LNCaP clone FGC (cell line): ENCODE measurements at regions not wholly inside any gene's neighbourhood (a gene's known extent, or its start where the extent isn't known, plus 50 kb on each side); places are given as distances from the start of the nearest gene placed in this dataset.

Experiments used
- DNase-seq: peaks from one replicate; pipeline ENCODE4 v3.0.0-alpha.2; 2011; ENCODE audit warnings: low read depth
- H3K4me3 ChIP-seq: 2 replicates; pipeline ENCODE4 v1.5.1; 2011; ENCODE audit warnings: mild to moderate bottlenecking, low read depth, low read length, control low read depth
- TF ChIP-seq, protein P1 (sequence below): IDR thresholded peaks from 2 replicates; pipeline ENCODE4 v1.5.1; 2012; ENCODE audit warnings: mild to moderate bottlenecking; ENCODE audit not compliant: control insufficient read depth, insufficient read depth; ENCODE audit errors: extremely low read depth

DNA sequence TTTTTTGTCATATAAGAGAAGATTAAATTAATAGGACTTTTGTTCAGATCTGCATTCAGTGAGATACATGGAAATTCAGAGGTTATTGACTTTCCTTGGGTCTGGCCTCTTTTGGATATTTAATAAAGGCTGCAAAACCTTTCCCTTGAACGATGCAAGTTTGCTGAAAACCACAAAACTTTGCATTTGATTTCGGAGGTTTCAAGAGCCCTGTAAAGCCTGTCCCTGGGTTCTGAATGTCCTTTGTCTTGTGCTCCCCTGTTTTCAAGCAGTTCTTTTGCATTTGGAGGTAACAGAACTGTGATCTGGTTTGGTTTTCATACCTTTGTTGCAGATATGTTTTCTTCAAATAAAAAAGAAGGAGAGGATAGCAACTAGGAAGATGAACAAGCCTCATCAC is 188.1 kb upstream of the DMRT1 start:
- TF ChIP-seq, protein P1, sequence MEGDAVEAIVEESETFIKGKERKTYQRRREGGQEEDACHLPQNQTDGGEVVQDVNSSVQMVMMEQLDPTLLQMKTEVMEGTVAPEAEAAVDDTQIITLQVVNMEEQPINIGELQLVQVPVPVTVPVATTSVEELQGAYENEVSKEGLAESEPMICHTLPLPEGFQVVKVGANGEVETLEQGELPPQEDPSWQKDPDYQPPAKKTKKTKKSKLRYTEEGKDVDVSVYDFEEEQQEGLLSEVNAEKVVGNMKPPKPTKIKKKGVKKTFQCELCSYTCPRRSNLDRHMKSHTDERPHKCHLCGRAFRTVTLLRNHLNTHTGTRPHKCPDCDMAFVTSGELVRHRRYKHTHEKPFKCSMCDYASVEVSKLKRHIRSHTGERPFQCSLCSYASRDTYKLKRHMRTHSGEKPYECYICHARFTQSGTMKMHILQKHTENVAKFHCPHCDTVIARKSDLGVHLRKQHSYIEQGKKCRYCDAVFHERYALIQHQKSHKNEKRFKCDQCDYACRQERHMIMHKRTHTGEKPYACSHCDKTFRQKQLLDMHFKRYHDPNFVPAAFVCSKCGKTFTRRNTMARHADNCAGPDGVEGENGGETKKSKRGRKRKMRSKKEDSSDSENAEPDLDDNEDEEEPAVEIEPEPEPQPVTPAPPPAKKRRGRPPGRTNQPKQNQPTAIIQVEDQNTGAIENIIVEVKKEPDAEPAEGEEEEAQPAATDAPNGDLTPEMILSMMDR: no peak
- no peak for DNase-seq
- no peak overlapping the region for H3K4me3 ChIP-seq

DNA sequence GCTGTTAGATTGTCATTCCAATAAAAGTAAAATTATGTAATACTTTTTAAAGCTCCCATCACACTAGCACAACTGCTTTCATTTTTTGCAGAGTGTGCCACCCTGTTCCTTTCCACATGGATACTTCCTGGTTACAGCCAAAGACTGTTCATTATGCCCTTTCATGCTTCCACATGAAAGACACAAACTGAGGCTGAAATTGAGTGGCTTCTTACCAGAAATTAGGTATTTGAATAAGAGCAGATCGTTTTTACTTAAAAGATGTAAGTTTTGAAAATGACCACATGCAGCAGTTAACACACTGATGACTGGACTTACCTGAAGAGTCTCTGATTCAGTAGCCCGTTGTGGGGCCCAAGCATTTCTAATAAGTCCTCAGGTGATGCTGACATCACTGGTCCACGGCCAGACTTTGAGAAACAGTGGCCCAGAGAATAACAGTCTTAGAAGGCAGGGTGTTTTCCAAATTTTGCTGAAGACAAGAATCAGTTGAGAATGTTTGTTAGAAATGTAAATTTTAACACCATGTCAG is 187.6 kb upstream of the DMRT1 start:
- TF ChIP-seq, protein P1: no peak
- DNase-seq: no peak
- no peak overlapping the region for H3K4me3 ChIP-seq

DNA sequence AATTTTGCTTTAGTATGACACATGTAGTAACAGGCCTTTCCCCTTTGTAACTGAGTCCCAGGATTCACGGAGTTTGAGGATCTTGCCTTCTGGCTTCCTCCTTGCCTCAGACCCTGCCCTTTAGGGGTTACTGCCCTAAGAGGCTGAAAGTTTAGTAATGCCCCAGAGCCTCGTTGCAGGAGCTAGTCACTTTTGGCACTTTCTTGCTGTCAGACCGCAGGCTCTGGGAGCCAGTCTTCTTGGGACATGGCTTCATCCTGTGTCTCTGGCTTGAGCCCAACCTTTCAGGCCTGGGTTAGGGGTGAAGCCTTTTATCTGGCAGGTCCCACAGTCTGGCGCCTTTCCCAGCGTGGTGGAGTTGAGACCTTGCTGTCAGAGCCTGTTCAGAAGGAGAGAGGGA is 185.6 kb upstream of the DMRT1 start:
- TF ChIP-seq, protein P1: no peak
- no peak overlapping the region for H3K4me3 ChIP-seq
- DNase-seq: no peak

DNA sequence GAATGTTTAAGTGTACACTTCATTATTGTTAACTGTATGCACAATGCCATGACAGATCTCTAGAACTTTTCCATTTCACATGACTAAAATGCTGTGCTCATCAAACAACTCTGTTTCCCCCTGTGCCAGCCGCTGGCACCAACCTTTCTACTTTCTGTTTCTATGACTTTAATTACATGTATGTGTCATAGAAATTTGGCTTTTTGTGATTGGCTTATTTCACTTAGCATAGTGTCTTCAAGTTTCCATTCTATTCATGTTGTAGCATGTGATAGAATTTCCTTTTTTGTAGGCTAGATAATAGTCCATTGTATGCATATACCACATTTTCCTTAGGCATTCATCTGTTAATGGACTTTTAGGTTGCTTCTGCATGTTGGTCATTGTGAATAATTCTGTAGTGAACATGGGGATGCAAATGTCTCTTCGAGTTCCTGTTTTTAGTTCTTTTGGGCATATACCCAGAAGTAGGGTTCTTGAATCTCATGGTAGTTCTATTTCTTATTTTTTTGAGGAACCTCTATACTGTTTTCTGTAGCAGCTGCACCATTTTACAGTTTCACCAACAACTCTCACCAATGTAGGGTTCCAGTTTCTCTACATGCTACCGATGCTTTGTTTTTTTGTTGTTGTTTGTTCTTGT is 184.4 kb upstream of the DMRT1 start:
- no peak for DNase-seq
- H3K4me3 ChIP-seq: no peak overlapping the region
- TF ChIP-seq, protein P1: no peak

DNA sequence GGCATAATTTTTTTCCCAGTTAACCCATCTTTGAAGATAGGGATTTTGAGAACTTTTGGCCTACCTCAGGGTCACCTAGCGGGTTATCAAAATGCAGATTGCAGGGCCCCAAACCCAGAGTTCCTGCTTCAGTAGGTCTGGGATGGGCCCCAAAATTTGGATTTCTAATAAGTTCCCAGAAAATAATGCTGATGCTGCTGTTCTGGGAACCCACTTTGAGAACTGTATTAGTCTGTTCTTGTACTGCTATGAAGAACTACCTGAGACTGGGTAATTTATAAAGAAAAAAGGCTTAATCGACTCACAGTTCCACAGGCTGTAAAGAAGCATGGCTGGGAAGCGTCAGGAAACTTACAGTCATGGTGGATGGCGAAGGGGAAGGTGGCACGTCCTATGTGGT is 182.2 kb upstream of the DMRT1 start:
- DNase-seq: no peak
- TF ChIP-seq, protein P1: no peak
- no peak overlapping the region for H3K4me3 ChIP-seq

DNA sequence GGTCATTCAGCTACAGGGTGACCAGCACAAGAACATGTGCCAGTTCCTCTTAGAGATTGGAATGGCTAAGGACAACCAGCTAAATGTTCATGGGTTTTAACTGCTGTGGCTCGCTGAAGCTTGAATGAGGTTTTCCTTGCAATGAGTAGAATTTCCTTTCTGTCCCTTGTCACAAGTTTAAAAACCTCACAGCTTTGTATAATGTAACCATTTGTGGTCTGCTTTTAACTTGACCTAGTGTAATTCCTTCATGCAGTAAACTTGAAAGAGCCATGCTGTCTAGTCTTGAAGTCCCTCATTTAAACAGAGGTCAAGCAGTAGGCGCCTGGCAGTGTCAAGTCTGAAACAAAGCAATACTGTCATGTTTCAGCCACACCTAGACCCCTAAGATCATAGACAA is 181.3 kb upstream of the DMRT1 start:
- no peak overlapping the region for H3K4me3 ChIP-seq
- DNase-seq: no peak
- TF ChIP-seq, protein P1: no peak

DNA sequence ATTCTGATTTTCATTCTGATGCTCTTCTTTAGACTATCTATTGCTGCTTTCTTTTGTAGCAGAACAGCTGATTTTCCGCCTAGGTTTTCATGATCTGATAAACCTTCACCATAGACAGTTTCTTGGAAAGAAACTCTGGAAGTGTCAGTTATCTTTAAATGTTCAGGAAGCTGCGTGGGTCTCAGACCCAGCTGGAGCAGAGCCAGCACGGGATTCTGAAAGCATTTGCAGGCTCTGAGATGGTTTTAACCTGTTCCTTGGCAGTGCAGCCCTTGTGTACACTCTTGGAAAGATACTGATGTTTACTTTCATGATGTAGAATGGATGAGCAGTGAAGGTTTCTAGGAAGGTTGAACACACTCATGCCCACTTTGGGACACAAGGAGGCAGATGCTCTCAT is 178.0 kb upstream of the DMRT1 start:
- no peak overlapping the region for H3K4me3 ChIP-seq
- DNase-seq: no peak
- TF ChIP-seq, protein P1: no peak
